A549 (cell line): ENCODE measurements at regions not wholly inside any gene's neighbourhood (a gene's known extent, or its start where the extent isn't known, plus 50 kb on each side); places are given as distances from the start of the nearest gene placed in this dataset.

ENCODE experiments used
- ATAC-seq, 2 experiments: fragments of 200-7000 bp in 1 of 2; fragments of >200 bp in 1 of 2; cut with Nextera tagmentation in 1 of 2; cut with Tn5 transposase in 1 of 2; 3 replicates each; pipeline versions ENCODE4 v1.8.0 to v1.9.1; 2018 to 2020; ENCODE audit warnings: mild to moderate bottlenecking in 1 of 2, moderate library complexity in 1 of 2
- CTCF ChIA-PET: fragments of 300-600 bp; sonication (Branson Sonifier 250); formaldehyde crosslinking; extraction: SDS; loops from one replicate; lab custom pipeline; 2021; ENCODE audit warnings: antibody characterized with exemption, inconsistent platforms; lab: Yijun Ruan, JAX
- POLR2A ChIA-PET: fragments of 350-600 bp; formaldehyde crosslinking; extraction: SDS; loops from one replicate; lab custom pipeline; 2021; ENCODE audit warnings: antibody characterized with exemption, inconsistent platforms; lab: Yijun Ruan, JAX
- DNase-seq, 2 experiments: peaks; one replicate each; pipeline versions ENCODE4 v3.0.0 to v3.0.0-alpha.2; 2011 to 2016; ENCODE audit warnings: low read depth in 1 of 2, low spot score in 1 of 2
- FAIRE-seq: peaks from 2 replicates; lab custom pipeline; 2011; peaks lifted over from hg19 to GRCh38; lab: Jason Lieb, UNC
- H3K27ac ChIP-seq, 2 experiments: fragments of >200 bp; sonication (Bioruptor Twin); formaldehyde crosslinking; 3 replicates each; pipeline ENCODE4 v1.5.1; 2016 to 2017
- H3K4me1 ChIP-seq: fragments of >200 bp; sonication (Bioruptor Twin); formaldehyde crosslinking; 3 replicates; pipeline ENCODE4 v1.6.1; 2016
- H3K4me2 ChIP-seq: fragments of >200 bp; sonication (Bioruptor Twin); formaldehyde crosslinking; 3 replicates; pipeline ENCODE4 v1.6.1; 2016
- H3K4me3 ChIP-seq: fragments of >200 bp; sonication (Bioruptor Twin); formaldehyde crosslinking; 3 replicates; pipeline ENCODE4 v1.5.1; 2016
- H3K9me3 ChIP-seq: fragments of >200 bp; sonication (Bioruptor Twin); formaldehyde crosslinking; 3 replicates; pipeline ENCODE4 v1.6.1; 2016
- ATOH8 ChIP-seq: fragments of 250-450 bp; sonication (Bioruptor Pico); IDR thresholded peaks from 2 replicates; pipeline ENCODE4 v1.5.0; 2020; ENCODE audit warnings: low read depth, mild to moderate bottlenecking, moderate library complexity
- BHLHE40 ChIP-seq: IDR thresholded peaks from 2 replicates; pipeline ENCODE4 v1.6.1; 2012; ENCODE audit warnings: low read depth, low read length, inconsistent platforms
- CHD2 ChIP-seq: fragments of 150-350 bp; IDR thresholded peaks from 2 replicates; pipeline ENCODE4 v1.6.1; 2014; ENCODE audit warnings: low read length; ENCODE audit not compliant: partially characterized antibody
- CTCF ChIP-seq: fragments of >200 bp; sonication (Bioruptor Twin); formaldehyde crosslinking; IDR thresholded peaks from 3 replicates; pipeline ENCODE4 v1.5.1; 2016
- EHMT2 ChIP-seq: fragments of 200-600 bp; sonication (generic); IDR thresholded peaks from 2 replicates; pipeline ENCODE4 v1.6.1; 2016; ENCODE audit warnings: antibody characterized with exemption, low read depth, mild to moderate bottlenecking, moderate library complexity
- ESRRA ChIP-seq: fragments of 150-350 bp; IDR thresholded peaks from 2 replicates; pipeline ENCODE4 v1.6.1; 2014; ENCODE audit warnings: mild to moderate bottlenecking, low read length, borderline replicate concordance
- FOSB ChIP-seq: fragments of 250-450 bp; sonication (Bioruptor Pico); IDR thresholded peaks from 2 replicates; pipeline ENCODE4 v1.5.0; 2020; ENCODE audit warnings: mild to moderate bottlenecking, moderate library complexity
- FOSL2 ChIP-seq, 2 experiments: fragments of 450-650 bp in 1 of 2; fragments of >200 bp in 1 of 2; sonication (Bioruptor Twin) in 1 of 2; formaldehyde crosslinking; IDR thresholded peaks; 2 replicates each; pipeline versions ENCODE4 v1.5.0 to v1.6.1; 2016 to 2020; ENCODE audit warnings: mild to moderate bottlenecking in 1 of 2, moderate library complexity in 1 of 2
- GATA3 ChIP-seq: IDR thresholded peaks from 2 replicates; pipeline ENCODE4 v1.6.1; 2012; ENCODE audit warnings: borderline replicate concordance
- JUN ChIP-seq, 2 experiments: fragments of >200 bp; sonication (Bioruptor Twin); formaldehyde crosslinking; IDR thresholded peaks; 2 replicates in 1 of 2; 3 replicates in 1 of 2; pipeline ENCODE4 v1.6.1; 2016 to 2017
- JUNB ChIP-seq: fragments of >200 bp; sonication (Bioruptor Twin); formaldehyde crosslinking; IDR thresholded peaks from 2 replicates; pipeline ENCODE4 v1.6.1; 2016
- MAX ChIP-seq: IDR thresholded peaks from 2 replicates; pipeline ENCODE4 v1.6.1; 2012
- PBX3 ChIP-seq: IDR thresholded peaks from 2 replicates; pipeline ENCODE4 v1.6.1; 2012
- PHF8 ChIP-seq: fragments of 200-600 bp; sonication (generic); IDR thresholded peaks from 2 replicates; pipeline ENCODE4 v1.6.1; 2016; ENCODE audit warnings: low read depth, mild to moderate bottlenecking, antibody characterized with exemption, moderate library complexity, borderline replicate concordance
- POLR2A ChIP-seq: IDR thresholded peaks from 2 replicates; pipeline ENCODE4 v1.6.1; 2012; ENCODE audit warnings: mild to moderate bottlenecking, low read length
- RAD21 ChIP-seq, 2 experiments: fragments of >200 bp in 1 of 2; sonication (Bioruptor Twin) in 1 of 2; formaldehyde crosslinking in 1 of 2; IDR thresholded peaks in 1 of 2; conservative IDR thresholded peaks in 1 of 2; 2 replicates in 1 of 2; 3 replicates in 1 of 2; pipeline ENCODE4 v1.6.1; 2012 to 2018; ENCODE audit warnings: inconsistent platforms in 1 of 2
- ZNF302 ChIP-seq: fragments of 250-450 bp; sonication (Bioruptor Pico); IDR thresholded peaks from 2 replicates; pipeline ENCODE4 v1.9.0; 2021; ENCODE audit warnings: inconsistent platforms, mild to moderate bottlenecking, moderate library complexity
- WGBS: methylation state at CpG from one replicate; pipeline ENCODE4 v1.1.6; 2017; ENCODE audit errors: missing lambda C conversion rate; 5-methylcytosine and 5-hydroxymethylcytosine counted together

DNA sequence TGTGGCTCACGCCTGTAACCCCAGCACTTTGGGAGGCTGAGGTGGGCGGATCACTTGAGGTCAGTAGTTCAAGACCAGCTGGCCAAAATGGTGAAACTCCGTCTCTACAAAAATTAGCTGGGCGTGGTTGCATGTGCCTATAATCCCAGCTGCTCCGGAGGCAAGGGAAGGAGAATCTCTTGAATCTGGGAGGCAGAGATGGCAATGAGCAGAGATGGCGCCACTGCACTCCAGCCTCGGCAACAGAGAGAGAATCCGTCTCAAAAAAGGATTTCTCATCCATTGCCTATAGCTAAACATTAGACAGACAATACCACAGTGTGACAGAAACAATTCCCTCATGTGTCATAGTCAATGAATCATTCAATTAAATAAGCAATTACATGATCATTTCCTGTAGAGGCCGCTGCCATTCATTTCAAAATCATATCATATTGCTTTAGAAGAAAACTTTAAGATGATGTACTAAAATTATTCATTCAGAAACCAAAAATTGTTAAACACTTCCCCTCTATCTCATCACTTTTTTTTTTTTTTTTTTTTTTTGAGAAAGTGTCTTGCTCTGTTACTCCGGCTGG lies 69.5 kb upstream of the TGIF1 start:
- ATAC-seq (peak; percentile 50 to 53; a peak in 5 of 6 replicates), FAIRE-seq (no peak), DNase-seq (peak; percentile 31 to 80)
- POLR2A ChIA-PET = no interaction called here
- H3K9me3 ChIP-seq = no peaks in the 10 kb centered on the region
- CTCF ChIA-PET = interaction anchor here (0.8 to 1.5 kb wide), 4 partner anchors 29 to 266 kb away, joined by 3 to 9 read pairs (median 4); no protein-coding TSS in a partner anchor
- peaks cover 49% of the 10 kb centered on the region for H3K4me1 ChIP-seq
- TF ChIP-seq BHLHE40 (no peak), CTCF (peak; percentile 36), JUNB (peak; percentile 34; the same call in 1 of the 2 replicates), MAX (0 out of 2 replicates have a peak, but pooled peaks have one; percentile 26), RAD21 (conservative IDR thresholded peaks at IDR 0.05 in 1 of 2, IDR thresholded peaks at IDR 0.05 in 1 of 2) (peak; percentile 15 to 33; a peak in 3 of 5 replicates), GATA3 (0 out of 2 replicates have a peak, but pooled peaks have one; percentile 21), ZNF302 (no peak), FOSL2 (IDR thresholded peaks at IDR 0.05) (peak; percentile 9; the same call in 1 of the 2 replicates), FOSL2 (CRISPR knock-in tag; IDR thresholded peaks at IDR 0.05) (peak; percentile 87)
- H3K4me3 ChIP-seq = peak overlapping the region; percentile 12; the same call in 1 of the 3 replicates
- H3K4me2 ChIP-seq = peak overlapping the region; percentile 56
- WGBS = 1% methylated on average over 10 of the region's 10 CpGs
- H3K27ac ChIP-seq = peak overlapping the region; percentile 57 to 79

- TF ChIP-seq RAD21 (conservative IDR thresholded peaks at IDR 0.05 in 1 of 2, IDR thresholded peaks at IDR 0.05 in 1 of 2) = 0 out of 5 replicates have a peak, but pooled peaks of 1 of the 2 experiments have one; percentile 2
- TF ChIP-seq FOSL2 (IDR thresholded peaks at IDR 0.05) = no peak
- peak; percentile 19; the same call in 1 of the 2 replicates for TF ChIP-seq FOSL2 (CRISPR knock-in tag; IDR thresholded peaks at IDR 0.05)
- no peak for TF ChIP-seq FOSB
- peak; percentile 77 for TF ChIP-seq GATA3
- no peak for TF ChIP-seq CHD2
- TF ChIP-seq POLR2A = no peak
- TF ChIP-seq JUN (IDR thresholded peaks at IDR 0.05) = no peak
- no peak for TF ChIP-seq ESRRA
- no peak for TF ChIP-seq PHF8
- no peak for TF ChIP-seq BHLHE40
- peak; percentile 52; the same call in 1 of the 2 replicates for TF ChIP-seq PBX3
- 0 out of 2 replicates have a peak, but pooled peaks have one; percentile 19 for TF ChIP-seq MAX
- TF ChIP-seq EHMT2 = no peak
- no peak for TF ChIP-seq ATOH8 (CRISPR knock-in tag)
- WGBS = 21% methylated on average over 5 of the region's 5 CpGs
- Histone ChIP-seq H3K9me3 (no peaks in the 10 kb centered on the region), H3K27ac (peak overlapping the region; percentile 79 to 83), H3K4me2 (peak overlapping the region; percentile 32), H3K4me3 (no peak overlapping the region), H3K4me1 (peaks cover 51% of the 10 kb centered on the region)
- FAIRE-seq (no peak), DNase-seq (peak in 1 of 2 experiments; percentile 80), ATAC-seq (peak in 1 of 2 experiments; percentile 72; a peak in 3 of 6 replicates)
- POLR2A ChIA-PET = interaction anchor here (1.1 to 1.4 kb wide), 2 partner anchors 29 to 65 kb away, joined by 3 to 5 read pairs; no protein-coding TSS in a partner anchor
- CTCF ChIA-PET = interaction anchor here (0.8 to 2.0 kb wide), 2 partner anchors 71 to 101 kb away, joined by 3 to 4 read pairs; no protein-coding TSS in a partner anchor
Measured at GRCh38 chr18:3383381-3383915, 66.5 kb upstream of the TGIF1 start.
